HEK293 (cell line): ENCODE measurements at regions not wholly inside any gene's neighbourhood (a gene's known extent, or its start where the extent isn't known, plus 50 kb on each side); places are given as distances from the start of the nearest gene placed in this dataset.

Source experiments
- CTCF ChIA-PET: fragments of 350-600 bp; formaldehyde crosslinking; extraction: SDS; loops from one replicate; lab custom pipeline; 2021; ENCODE audit warnings: antibody characterized with exemption; lab: Yijun Ruan, JAX
- POLR2A ChIA-PET: fragments of 300-600 bp; formaldehyde crosslinking; extraction: SDS; loops from one replicate; lab custom pipeline; 2020; ENCODE audit warnings: antibody characterized with exemption, inconsistent platforms; lab: Yijun Ruan, JAX
- H3K27ac ChIP-seq: fragments of 200-500 bp; sonication (Bioruptor generic); 2 replicates; pipeline ENCODE4 v1.5.1; 2014; ENCODE audit warnings: low read depth, low read length, control low read depth, inconsistent platforms; ENCODE audit errors: extremely low read depth
- H3K36me3 ChIP-seq, 2 experiments: fragments of 200-500 bp in 1 of 2; sonication (Bioruptor generic) in 1 of 2; 1 replicate in 1 of 2; 2 replicates in 1 of 2; pipeline ENCODE4 v1.5.1; 2014 to 2017; ENCODE audit warnings: inconsistent platforms in 2 of 2, low read length in 2 of 2; ENCODE audit not compliant: control insufficient read depth in 2 of 2, insufficient read depth in 1 of 2
- H3K4me1 ChIP-seq: fragments of 200-500 bp; sonication (Bioruptor generic); 2 replicates; pipeline ENCODE4 v1.5.1; 2014; ENCODE audit warnings: mild to moderate bottlenecking, low read length, inconsistent platforms; ENCODE audit not compliant: control insufficient read depth, insufficient read depth
- H3K4me3 ChIP-seq: 2 replicates; pipeline ENCODE4 v1.5.1; 2011; ENCODE audit warnings: low read depth, mild to moderate bottlenecking, control low read depth, low read length, moderate library complexity
- H3K9me3 ChIP-seq: fragments of 200-500 bp; sonication (Bioruptor generic); 2 replicates; pipeline ENCODE4 v1.5.1; 2014; ENCODE audit warnings: low read depth, low read length, inconsistent platforms; ENCODE audit not compliant: control insufficient read depth, insufficient read depth
- GFI1B ChIP-seq: fragments of 450-650 bp; formaldehyde crosslinking; IDR thresholded peaks from 2 replicates; pipeline ENCODE4 v1.5.1; 2016; ENCODE audit warnings: missing biosample characterization, missing genetic modification characterization
- GLIS2 ChIP-seq: fragments of 450-650 bp; formaldehyde crosslinking; IDR thresholded peaks from 2 replicates; pipeline ENCODE4 v1.5.1; 2016; ENCODE audit warnings: missing biosample characterization, missing genetic modification characterization
- YY1 ChIP-seq: fragments of 450-650 bp; formaldehyde crosslinking; IDR thresholded peaks from 2 replicates; pipeline ENCODE4 v1.5.1; 2018; ENCODE audit warnings: missing biosample characterization, missing genetic modification characterization
- ZFP3 ChIP-seq: fragments of 450-650 bp; formaldehyde crosslinking; IDR thresholded peaks from 2 replicates; pipeline ENCODE4 v1.5.1; 2016; ENCODE audit warnings: low read depth, missing biosample characterization, missing genetic modification characterization
- ZNF202 ChIP-seq: fragments of 450-650 bp; formaldehyde crosslinking; IDR thresholded peaks from 2 replicates; pipeline ENCODE4 v1.5.1; 2016; ENCODE audit warnings: missing biosample characterization, missing genetic modification characterization, borderline replicate concordance
- ZNF324 ChIP-seq: fragments of 450-650 bp; formaldehyde crosslinking; IDR thresholded peaks from 2 replicates; pipeline ENCODE4 v1.5.1; 2016; ENCODE audit warnings: missing biosample characterization, missing genetic modification characterization
- ZNF335 ChIP-seq: fragments of 450-650 bp; formaldehyde crosslinking; conservative IDR thresholded peaks from 2 replicates; pipeline ENCODE4 v1.5.1; 2016; ENCODE audit warnings: missing biosample characterization, missing genetic modification characterization
- ZNF416 ChIP-seq: fragments of 450-650 bp; formaldehyde crosslinking; IDR thresholded peaks from 2 replicates; pipeline ENCODE4 v1.5.1; 2016; ENCODE audit warnings: missing biosample characterization, missing genetic modification characterization
- ZNF426 ChIP-seq: fragments of 450-650 bp; formaldehyde crosslinking; IDR thresholded peaks from 2 replicates; pipeline ENCODE4 v1.5.1; 2017; ENCODE audit warnings: missing biosample characterization, missing genetic modification characterization, mild to moderate bottlenecking, inconsistent platforms, moderate library complexity
- ZNF501 ChIP-seq: fragments of 450-650 bp; formaldehyde crosslinking; IDR thresholded peaks from 2 replicates; pipeline ENCODE4 v1.5.1; 2016; ENCODE audit warnings: missing biosample characterization, missing genetic modification characterization
- ZNF549 ChIP-seq: fragments of 450-650 bp; IDR thresholded peaks from 2 replicates; pipeline ENCODE4 v1.5.1; 2018; ENCODE audit warnings: missing biosample characterization, missing genetic modification characterization, mild to moderate bottlenecking, inconsistent platforms, moderate library complexity
- ZNF626 ChIP-seq: fragments of 450-650 bp; sonication (Bioruptor Pico); formaldehyde crosslinking; IDR thresholded peaks from 2 replicates; pipeline ENCODE4 v1.5.1; 2018; ENCODE audit warnings: missing biosample characterization, missing genetic modification characterization, inconsistent platforms
- ZNF629 ChIP-seq: fragments of 450-650 bp; formaldehyde crosslinking; IDR thresholded peaks from 2 replicates; pipeline ENCODE4 v1.5.1; 2017; ENCODE audit warnings: missing biosample characterization, missing genetic modification characterization
- ZNF830 ChIP-seq: fragments of 450-650 bp; IDR thresholded peaks from 2 replicates; pipeline ENCODE4 v1.5.0; 2018; ENCODE audit warnings: missing biosample characterization, missing genetic modification characterization, low read depth, mild to moderate bottlenecking, moderate library complexity
- TF ChIP-seq, protein P1 (sequence below): fragments of 450-650 bp; formaldehyde crosslinking; IDR thresholded peaks from 2 replicates; pipeline ENCODE4 v1.5.1; 2016; ENCODE audit warnings: missing biosample characterization, missing genetic modification characterization
- TF ChIP-seq, protein P2 (sequence below): fragments of 450-650 bp; formaldehyde crosslinking; IDR thresholded peaks from 2 replicates; pipeline ENCODE4 v1.5.1; 2017; ENCODE audit warnings: missing biosample characterization, missing genetic modification characterization
- TF ChIP-seq, protein P3 (sequence below): fragments of 450-650 bp; formaldehyde crosslinking; IDR thresholded peaks from 2 replicates; pipeline ENCODE4 v1.5.1; 2017; ENCODE audit warnings: missing biosample characterization, missing genetic modification characterization
- TF ChIP-seq, protein P4 (sequence below): fragments of 450-650 bp; formaldehyde crosslinking; IDR thresholded peaks from 2 replicates; pipeline ENCODE4 v1.5.1; 2017; ENCODE audit warnings: missing biosample characterization, missing genetic modification characterization
- TF ChIP-seq, protein P5 (sequence below): sonication (generic); formaldehyde crosslinking; IDR thresholded peaks from 2 replicates; pipeline ENCODE4 v1.8.1; 2022; ENCODE audit warnings: mild to moderate bottlenecking, moderate library complexity, missing genetic modification reagents
- TF ChIP-seq, protein P6 (sequence below): fragments of 450-650 bp; formaldehyde crosslinking; IDR thresholded peaks from 2 replicates; pipeline ENCODE4 v1.5.1; 2016; ENCODE audit warnings: missing biosample characterization, missing genetic modification characterization

DNA sequence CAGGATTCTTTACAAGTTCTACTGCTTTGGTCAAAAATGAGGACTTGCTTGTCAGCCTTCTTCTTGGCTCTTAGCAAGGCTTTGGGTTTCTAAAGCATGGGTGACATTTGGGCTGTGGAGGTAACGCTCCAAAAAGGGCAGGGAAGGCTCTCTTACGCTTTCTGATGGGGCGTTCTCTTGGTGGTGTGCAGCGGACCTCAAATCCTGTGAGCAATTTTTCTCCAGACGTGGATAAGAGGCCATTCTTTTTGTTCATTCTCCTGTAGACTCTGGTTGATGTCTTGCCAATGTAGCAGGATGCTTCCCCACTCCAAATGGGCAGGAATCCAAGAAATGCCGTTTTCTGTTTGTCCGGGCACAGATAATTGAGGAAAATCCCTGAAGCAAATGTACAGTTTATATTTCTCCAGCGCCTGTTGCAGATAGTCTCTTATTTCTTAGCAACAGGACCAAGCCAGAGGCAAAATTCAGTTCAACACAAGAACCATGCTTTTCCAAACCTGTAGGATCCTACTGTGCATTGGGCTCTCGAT lies 138.4 kb upstream of the NFE2L3 start:
- H3K4me1 ChIP-seq = peaks cover 11% of the 10 kb centered on the region
- POLR2A ChIA-PET = no interaction called here
- no peak overlapping the region for H3K27ac ChIP-seq
- CTCF ChIA-PET = no interaction called here
- no peak overlapping the region for H3K4me3 ChIP-seq
- no peaks in the 10 kb centered on the region for H3K9me3 ChIP-seq
- H3K36me3 ChIP-seq = no peaks in the 10 kb centered on the region
- TF ChIP-seq ZNF335 (no peak), ZFP3 (tag by site-specific recombination) (no peak), ZNF416 (tag by site-specific recombination) (no peak), ZNF426 (no peak), ZNF324 (tag by site-specific recombination) (no peak), ZNF830 (tag by site-specific recombination) (no peak), GFI1B (tag by site-specific recombination) (no peak), ZNF202 (tag by site-specific recombination) (no peak), ZNF629 (no peak), ZNF501 (tag by site-specific recombination) (no peak), YY1 (tag by site-specific recombination) (no peak), ZNF626 (tag by site-specific recombination) (no peak), GLIS2 (tag by site-specific recombination) (no peak), ZNF549 (no peak)
- TF ChIP-seq, protein P1, sequence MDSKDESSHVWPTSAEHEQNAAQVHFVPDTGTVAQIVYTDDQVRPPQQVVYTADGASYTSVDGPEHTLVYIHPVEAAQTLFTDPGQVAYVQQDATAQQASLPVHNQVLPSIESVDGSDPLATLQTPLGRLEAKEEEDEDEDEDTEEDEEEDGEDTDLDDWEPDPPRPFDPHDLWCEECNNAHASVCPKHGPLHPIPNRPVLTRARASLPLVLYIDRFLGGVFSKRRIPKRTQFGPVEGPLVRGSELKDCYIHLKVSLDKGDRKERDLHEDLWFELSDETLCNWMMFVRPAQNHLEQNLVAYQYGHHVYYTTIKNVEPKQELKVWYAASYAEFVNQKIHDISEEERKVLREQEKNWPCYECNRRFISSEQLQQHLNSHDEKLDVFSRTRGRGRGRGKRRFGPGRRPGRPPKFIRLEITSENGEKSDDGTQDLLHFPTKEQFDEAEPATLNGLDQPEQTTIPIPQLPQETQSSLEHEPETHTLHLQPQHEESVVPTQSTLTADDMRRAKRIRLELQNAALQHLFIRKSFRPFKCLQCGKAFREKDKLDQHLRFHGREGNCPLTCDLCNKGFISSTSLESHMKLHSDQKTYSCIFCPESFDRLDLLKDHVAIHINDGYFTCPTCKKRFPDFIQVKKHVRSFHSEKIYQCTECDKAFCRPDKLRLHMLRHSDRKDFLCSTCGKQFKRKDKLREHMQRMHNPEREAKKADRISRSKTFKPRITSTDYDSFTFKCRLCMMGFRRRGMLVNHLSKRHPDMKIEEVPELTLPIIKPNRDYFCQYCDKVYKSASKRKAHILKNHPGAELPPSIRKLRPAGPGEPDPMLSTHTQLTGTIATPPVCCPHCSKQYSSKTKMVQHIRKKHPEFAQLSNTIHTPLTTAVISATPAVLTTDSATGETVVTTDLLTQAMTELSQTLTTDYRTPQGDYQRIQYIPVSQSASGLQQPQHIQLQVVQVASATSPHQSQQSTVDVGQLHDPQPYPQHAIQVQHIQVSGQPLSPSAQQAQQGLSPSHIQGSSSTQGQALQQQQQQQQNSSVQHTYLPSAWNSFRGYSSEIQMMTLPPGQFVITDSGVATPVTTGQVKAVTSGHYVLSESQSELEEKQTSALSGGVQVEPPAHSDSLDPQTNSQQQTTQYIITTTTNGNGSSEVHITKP (tag by site-specific recombination) = no peak
- TF ChIP-seq, protein P2, sequence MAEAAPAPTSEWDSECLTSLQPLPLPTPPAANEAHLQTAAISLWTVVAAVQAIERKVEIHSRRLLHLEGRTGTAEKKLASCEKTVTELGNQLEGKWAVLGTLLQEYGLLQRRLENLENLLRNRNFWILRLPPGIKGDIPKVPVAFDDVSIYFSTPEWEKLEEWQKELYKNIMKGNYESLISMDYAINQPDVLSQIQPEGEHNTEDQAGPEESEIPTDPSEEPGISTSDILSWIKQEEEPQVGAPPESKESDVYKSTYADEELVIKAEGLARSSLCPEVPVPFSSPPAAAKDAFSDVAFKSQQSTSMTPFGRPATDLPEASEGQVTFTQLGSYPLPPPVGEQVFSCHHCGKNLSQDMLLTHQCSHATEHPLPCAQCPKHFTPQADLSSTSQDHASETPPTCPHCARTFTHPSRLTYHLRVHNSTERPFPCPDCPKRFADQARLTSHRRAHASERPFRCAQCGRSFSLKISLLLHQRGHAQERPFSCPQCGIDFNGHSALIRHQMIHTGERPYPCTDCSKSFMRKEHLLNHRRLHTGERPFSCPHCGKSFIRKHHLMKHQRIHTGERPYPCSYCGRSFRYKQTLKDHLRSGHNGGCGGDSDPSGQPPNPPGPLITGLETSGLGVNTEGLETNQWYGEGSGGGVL = no peak
- TF ChIP-seq, protein P3, sequence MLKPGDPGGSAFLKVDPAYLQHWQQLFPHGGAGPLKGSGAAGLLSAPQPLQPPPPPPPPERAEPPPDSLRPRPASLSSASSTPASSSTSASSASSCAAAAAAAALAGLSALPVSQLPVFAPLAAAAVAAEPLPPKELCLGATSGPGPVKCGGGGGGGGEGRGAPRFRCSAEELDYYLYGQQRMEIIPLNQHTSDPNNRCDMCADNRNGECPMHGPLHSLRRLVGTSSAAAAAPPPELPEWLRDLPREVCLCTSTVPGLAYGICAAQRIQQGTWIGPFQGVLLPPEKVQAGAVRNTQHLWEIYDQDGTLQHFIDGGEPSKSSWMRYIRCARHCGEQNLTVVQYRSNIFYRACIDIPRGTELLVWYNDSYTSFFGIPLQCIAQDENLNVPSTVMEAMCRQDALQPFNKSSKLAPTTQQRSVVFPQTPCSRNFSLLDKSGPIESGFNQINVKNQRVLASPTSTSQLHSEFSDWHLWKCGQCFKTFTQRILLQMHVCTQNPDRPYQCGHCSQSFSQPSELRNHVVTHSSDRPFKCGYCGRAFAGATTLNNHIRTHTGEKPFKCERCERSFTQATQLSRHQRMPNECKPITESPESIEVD (tag by site-specific recombination) = peak; percentile 68
- TF ChIP-seq, protein P4, sequence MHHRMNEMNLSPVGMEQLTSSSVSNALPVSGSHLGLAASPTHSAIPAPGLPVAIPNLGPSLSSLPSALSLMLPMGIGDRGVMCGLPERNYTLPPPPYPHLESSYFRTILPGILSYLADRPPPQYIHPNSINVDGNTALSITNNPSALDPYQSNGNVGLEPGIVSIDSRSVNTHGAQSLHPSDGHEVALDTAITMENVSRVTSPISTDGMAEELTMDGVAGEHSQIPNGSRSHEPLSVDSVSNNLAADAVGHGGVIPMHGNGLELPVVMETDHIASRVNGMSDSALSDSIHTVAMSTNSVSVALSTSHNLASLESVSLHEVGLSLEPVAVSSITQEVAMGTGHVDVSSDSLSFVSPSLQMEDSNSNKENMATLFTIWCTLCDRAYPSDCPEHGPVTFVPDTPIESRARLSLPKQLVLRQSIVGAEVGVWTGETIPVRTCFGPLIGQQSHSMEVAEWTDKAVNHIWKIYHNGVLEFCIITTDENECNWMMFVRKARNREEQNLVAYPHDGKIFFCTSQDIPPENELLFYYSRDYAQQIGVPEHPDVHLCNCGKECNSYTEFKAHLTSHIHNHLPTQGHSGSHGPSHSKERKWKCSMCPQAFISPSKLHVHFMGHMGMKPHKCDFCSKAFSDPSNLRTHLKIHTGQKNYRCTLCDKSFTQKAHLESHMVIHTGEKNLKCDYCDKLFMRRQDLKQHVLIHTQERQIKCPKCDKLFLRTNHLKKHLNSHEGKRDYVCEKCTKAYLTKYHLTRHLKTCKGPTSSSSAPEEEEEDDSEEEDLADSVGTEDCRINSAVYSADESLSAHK = no peak
- TF ChIP-seq, protein P5, sequence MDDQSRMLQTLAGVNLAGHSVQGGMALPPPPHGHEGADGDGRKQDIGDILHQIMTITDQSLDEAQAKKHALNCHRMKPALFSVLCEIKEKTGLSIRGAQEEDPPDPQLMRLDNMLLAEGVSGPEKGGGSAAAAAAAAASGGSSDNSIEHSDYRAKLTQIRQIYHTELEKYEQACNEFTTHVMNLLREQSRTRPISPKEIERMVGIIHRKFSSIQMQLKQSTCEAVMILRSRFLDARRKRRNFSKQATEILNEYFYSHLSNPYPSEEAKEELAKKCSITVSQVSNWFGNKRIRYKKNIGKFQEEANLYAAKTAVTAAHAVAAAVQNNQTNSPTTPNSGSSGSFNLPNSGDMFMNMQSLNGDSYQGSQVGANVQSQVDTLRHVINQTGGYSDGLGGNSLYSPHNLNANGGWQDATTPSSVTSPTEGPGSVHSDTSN (CRISPR knock-in tag) = no peak
- TF ChIP-seq, protein P6, sequence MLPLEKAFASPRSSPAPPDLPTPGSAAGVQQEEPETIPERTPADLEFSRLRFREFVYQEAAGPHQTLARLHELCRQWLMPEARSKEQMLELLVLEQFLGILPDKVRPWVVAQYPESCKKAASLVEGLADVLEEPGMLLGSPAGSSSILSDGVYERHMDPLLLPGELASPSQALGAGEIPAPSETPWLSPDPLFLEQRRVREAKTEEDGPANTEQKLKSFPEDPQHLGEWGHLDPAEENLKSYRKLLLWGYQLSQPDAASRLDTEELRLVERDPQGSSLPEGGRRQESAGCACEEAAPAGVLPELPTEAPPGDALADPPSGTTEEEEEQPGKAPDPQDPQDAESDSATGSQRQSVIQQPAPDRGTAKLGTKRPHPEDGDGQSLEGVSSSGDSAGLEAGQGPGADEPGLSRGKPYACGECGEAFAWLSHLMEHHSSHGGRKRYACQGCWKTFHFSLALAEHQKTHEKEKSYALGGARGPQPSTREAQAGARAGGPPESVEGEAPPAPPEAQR (tag by site-specific recombination) = no peak
